H1 (cell line): ENCODE measurements at regions not wholly inside any gene's neighbourhood (a gene's known extent, or its start where the extent isn't known, plus 50 kb on each side); places are given as distances from the start of the nearest gene placed in this dataset.

Experiments used
- CTCF ChIA-PET: fragments of 300-600 bp; sonication (Branson Sonifier 250); formaldehyde crosslinking; loops from one replicate; lab custom pipeline; 2021; ENCODE audit not compliant: partially characterized antibody; lab: Charles Lee
- POLR2A ChIA-PET: fragments of 300-600 bp; sonication (Branson Sonifier 250); formaldehyde crosslinking; loops from one replicate; lab custom pipeline; 2021; ENCODE audit warnings: inconsistent platforms; ENCODE audit not compliant: partially characterized antibody; lab: Charles Lee
- DNase-seq, 2 experiments: peaks; one replicate each; pipeline versions ENCODE4 v3.0.0 to v3.0.0-alpha.2; 2010 to 2022; ENCODE audit warnings: low spot score in 2 of 2, low read depth in 1 of 2, mixed read lengths in 1 of 2
- FAIRE-seq: peaks from 2 replicates; lab custom pipeline; 2011; peaks lifted over from hg19 to GRCh38; lab: Jason Lieb, UNC
- H2AFZ ChIP-seq: 2 replicates; pipeline ENCODE4 v1.8.1; 2012; ENCODE audit warnings: low read length, inconsistent platforms
- H2AK5ac ChIP-seq: 2 replicates; pipeline ENCODE4 v1.6.1; 2013; ENCODE audit warnings: low read depth, low read length
- H2BK120ac ChIP-seq: replicated peaks from 2 replicates; pipeline ENCODE3; 2013; ENCODE audit warnings: low read depth, low read length, inconsistent platforms
- H2BK12ac ChIP-seq: 2 replicates; pipeline ENCODE4 v1.6.1; 2013; ENCODE audit warnings: low read depth, low read length
- H2BK15ac ChIP-seq: 2 replicates; pipeline ENCODE4 v1.6.1; 2013; ENCODE audit warnings: low read length
- H2BK20ac ChIP-seq: 2 replicates; pipeline ENCODE4 v1.6.1; 2013; ENCODE audit warnings: low read length
- H2BK5ac ChIP-seq: 2 replicates; pipeline ENCODE4 v1.6.1; 2013; ENCODE audit warnings: low read depth, low read length
- H3K14ac ChIP-seq: 2 replicates; pipeline ENCODE4 v1.6.1; 2013; ENCODE audit warnings: inconsistent platforms; ENCODE audit not compliant: insufficient read length
- H3K18ac ChIP-seq: 2 replicates; pipeline ENCODE4 v1.6.1; 2013; ENCODE audit warnings: low read length; ENCODE audit errors: extremely low read depth
- H3K23ac ChIP-seq: 2 replicates; pipeline ENCODE4 v1.6.1; 2013; ENCODE audit warnings: inconsistent platforms; ENCODE audit not compliant: insufficient read length
- H3K23me2 ChIP-seq: 2 replicates; pipeline ENCODE4 v1.6.1; 2013; ENCODE audit warnings: low read depth, low read length
- H3K27ac ChIP-seq: 2 replicates; pipeline ENCODE4 v1.6.1; 2011; ENCODE audit warnings: low read depth, low read length, inconsistent platforms
- H3K27me3 ChIP-seq, 4 experiments: replicated peaks in 1 of 4; 1 replicate in 1 of 4; 2 replicates in 3 of 4; pipeline versions ENCODE4 v1.6.1 to v1.8.1; 2011 to 2013; ENCODE audit warnings: low read length in 3 of 4, mild to moderate bottlenecking in 3 of 4, inconsistent platforms in 2 of 4, mixed read lengths in 2 of 4, moderate library complexity in 1 of 4; ENCODE audit not compliant: control insufficient read depth in 3 of 4, insufficient read depth in 3 of 4; ENCODE audit errors: extremely low read depth in 1 of 4
- H3K36me3 ChIP-seq, 4 experiments: 2 replicates each; pipeline versions ENCODE4 v1.6.1 to v1.8.1; 2011 to 2013; ENCODE audit warnings: mild to moderate bottlenecking in 4 of 4, low read length in 3 of 4, moderate library complexity in 2 of 4, control low read depth in 1 of 4, inconsistent platforms in 1 of 4; ENCODE audit not compliant: insufficient read depth in 4 of 4, control insufficient read depth in 2 of 4
- H3K4ac ChIP-seq: replicated peaks from 2 replicates; pipeline ENCODE3; 2013; ENCODE audit warnings: low read length, low read depth, mixed read lengths, inconsistent platforms; ENCODE audit not compliant: insufficient read length
- H3K4me1 ChIP-seq, 4 experiments: replicated peaks in 1 of 4; 1 replicate in 1 of 4; 2 replicates in 3 of 4; pipeline versions ENCODE4 v1.6.1 to v1.8.1; 2011 to 2013; ENCODE audit warnings: low read length in 3 of 4, inconsistent platforms in 2 of 4, mixed read lengths in 1 of 4; ENCODE audit not compliant: insufficient read depth in 4 of 4, control insufficient read depth in 3 of 4
- H3K4me2 ChIP-seq, 2 experiments: 2 replicates each; pipeline versions ENCODE4 v1.6.1 to v1.8.1; 2011 to 2013; ENCODE audit warnings: low read depth in 2 of 2, low read length in 2 of 2, control low read depth in 1 of 2, inconsistent platforms in 1 of 2, mild to moderate bottlenecking in 1 of 2; ENCODE audit not compliant: insufficient read depth in 1 of 2
- H3K4me3 ChIP-seq, 4 experiments: fragments of 200-600, 300-600 bp in 1 of 4; sonication (generic), shearing (Covaris generic), sonication (Bioruptor Twin) in 1 of 4; 2 replicates each; pipeline versions ENCODE4 v1.5.1 to v1.8.1; 2011 to 2016; ENCODE audit warnings: low read length in 4 of 4, low read depth in 3 of 4, control low read depth in 2 of 4, inconsistent platforms in 2 of 4, mild to moderate bottlenecking in 2 of 4, mixed read lengths in 1 of 4, moderate library complexity in 1 of 4; ENCODE audit not compliant: insufficient read depth in 2 of 4; ENCODE audit errors: extremely low read depth in 1 of 4
- H3K56ac ChIP-seq: replicated peaks from 2 replicates; pipeline ENCODE3; 2013; ENCODE audit warnings: low read depth, mild to moderate bottlenecking, mixed read lengths, low read length, inconsistent platforms; ENCODE audit not compliant: insufficient read length
- H3K79me1 ChIP-seq: 2 replicates; pipeline ENCODE4 v1.6.1; 2013; ENCODE audit warnings: low read depth, low read length, control low read depth
- H3K79me2 ChIP-seq, 2 experiments: 2 replicates each; pipeline versions ENCODE4 v1.6.1 to v1.8.1; 2012 to 2013; ENCODE audit warnings: low read length in 2 of 2, mild to moderate bottlenecking in 2 of 2, inconsistent platforms in 1 of 2; ENCODE audit not compliant: insufficient read depth in 2 of 2, control insufficient read depth in 1 of 2
- H3K9ac ChIP-seq, 4 experiments: replicated peaks in 1 of 4; 1 replicate in 1 of 4; 2 replicates in 3 of 4; pipeline versions ENCODE4 v1.6.1 to v1.8.1; 2011 to 2013; ENCODE audit warnings: low read depth in 3 of 4, low read length in 3 of 4, control low read depth in 2 of 4, mild to moderate bottlenecking in 2 of 4, moderate library complexity in 2 of 4, inconsistent platforms in 1 of 4; ENCODE audit errors: extremely low read depth in 1 of 4
- H3K9me3 ChIP-seq, 2 experiments: 2 replicates each; pipeline versions ENCODE4 v1.6.1 to v1.8.1; 2012 to 2013; ENCODE audit warnings: mild to moderate bottlenecking in 2 of 2, moderate library complexity in 2 of 2, control low read depth in 1 of 2, inconsistent platforms in 1 of 2, low read depth in 1 of 2, low read length in 1 of 2, mixed read lengths in 1 of 2; ENCODE audit not compliant: insufficient read depth in 2 of 2
- H4K20me1 ChIP-seq, 2 experiments: replicated peaks in 1 of 2; 2 replicates each; pipeline versions ENCODE3 to v1.8.1; 2011 to 2013; ENCODE audit warnings: inconsistent platforms in 2 of 2, low read length in 2 of 2, mild to moderate bottlenecking in 1 of 2; ENCODE audit not compliant: insufficient read depth in 2 of 2, control insufficient read depth in 1 of 2
- H4K5ac ChIP-seq: 2 replicates; pipeline ENCODE4 v1.6.1; 2013; ENCODE audit warnings: low read length, low read depth, mixed read lengths, inconsistent platforms; ENCODE audit not compliant: insufficient read length
- H4K8ac ChIP-seq: 2 replicates; pipeline ENCODE4 v1.8.0; 2013; ENCODE audit warnings: mild to moderate bottlenecking, moderate library complexity, low read length, inconsistent platforms; ENCODE audit not compliant: insufficient read depth; ENCODE audit errors: extremely low read depth
- H4K91ac ChIP-seq: replicated peaks from 2 replicates; pipeline ENCODE3; 2013; ENCODE audit warnings: low read length, mixed read lengths, inconsistent platforms; ENCODE audit not compliant: insufficient read length
- PHF8 ChIP-seq: fragments of 200-600 bp; sonication (generic); conservative IDR thresholded peaks from 2 replicates; pipeline ENCODE4 v1.7.1; 2012; ENCODE audit warnings: low read depth, mild to moderate bottlenecking, inconsistent platforms, low read length, moderate library complexity
- USF2 ChIP-seq: IDR thresholded peaks from 2 replicates; pipeline ENCODE4 v1.6.1; 2011; ENCODE audit warnings: low read length, improper control_type of control experiment
- WGBS, 2 experiments: shearing (Covaris generic) in 1 of 2; methylation state at CpG; one replicate each; pipeline versions ENCODE4 v1.1.6 to v1.1.7; 2013 to 2015; ENCODE audit warnings: low lambda C conversion rate in 2 of 2, mixed read lengths in 2 of 2, inconsistent platforms in 1 of 2, low coverage in 1 of 2, missing lambda C conversion rate in 1 of 2; ENCODE audit not compliant: insufficient replicate concordance in 2 of 2, insufficient coverage in 1 of 2, insufficient read length in 1 of 2; ENCODE audit errors: extremely low coverage in 1 of 2, missing lambda C conversion rate in 1 of 2; 5-methylcytosine and 5-hydroxymethylcytosine counted together

DNA sequence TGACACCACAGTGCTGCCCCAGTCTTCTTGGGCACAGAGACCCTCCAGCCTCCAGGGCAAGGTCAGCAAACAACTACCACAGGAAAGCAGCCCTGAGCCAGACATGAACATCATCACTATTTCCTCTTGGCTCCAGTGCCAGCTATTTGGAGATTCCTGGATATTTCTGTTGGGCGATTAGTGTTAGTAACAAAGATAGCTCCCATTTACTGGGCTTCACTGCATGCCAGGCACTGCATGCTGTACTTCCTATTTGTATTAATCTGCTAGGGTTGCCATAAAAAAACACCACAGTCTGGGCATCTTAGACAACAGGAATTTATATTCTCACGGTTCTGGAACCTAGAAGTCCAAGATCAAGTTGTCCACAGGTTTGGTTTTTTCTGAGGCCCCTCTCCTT, 255.1 kb upstream of the STT3B start:
- Histone ChIP-seq H3K79me1 (no peaks in the 10 kb centered on the region), H3K23ac (no peak overlapping the region), H2AFZ (no peak overlapping the region), H3K27ac (no peak overlapping the region), H3K36me3 (no peaks in the 10 kb centered on the region), H2BK120ac (no peak overlapping the region), H3K9ac (no peak overlapping the region), H3K9me3 (no peaks in the 10 kb centered on the region), H3K4me3 (no peak overlapping the region), H3K56ac (no peak overlapping the region), H2BK15ac (no peak overlapping the region), H3K23me2 (no peaks in the 10 kb centered on the region), H3K14ac (no peak overlapping the region), H2BK12ac (no peak overlapping the region), H3K4me2 (no peak overlapping the region), H4K5ac (no peak overlapping the region), H3K4ac (no peak overlapping the region), H3K27me3 (no peaks in the 10 kb centered on the region), H2BK20ac (no peak overlapping the region), H3K4me1 (peaks cover 0 to 6% (median 1%) of the 10 kb centered on the region in 4 experiments; a peak in 3 of 7 replicates), H3K79me2 (no peaks in the 10 kb centered on the region), H2BK5ac (no peak overlapping the region), H4K8ac (no peak overlapping the region; the same call in 1 of the 2 replicates), H4K20me1 (no peaks in the 10 kb centered on the region), H4K91ac (no peak overlapping the region), H2AK5ac (no peak overlapping the region), H3K18ac (no peak overlapping the region)
- no peak for DNase-seq
- FAIRE-seq = no peak
- no peak for TF ChIP-seq USF2
- TF ChIP-seq PHF8 = no peak
- CTCF ChIA-PET = interaction anchor here (1.2 kb wide), 1 partner anchor 9 kb away, joined by 3 read pairs; no protein-coding TSS in a partner anchor
- POLR2A ChIA-PET = no interaction called here
- WGBS, 2 experiments = 93% methylated on average over 2 of the region's 2 CpGs; no CpG with 5 or more reads in 1 of the 2 experiments
